ENCODE measurements at regions not wholly inside any gene's neighbourhood (a gene's known extent, or its start where the extent isn't known, plus 50 kb on each side); places are given as distances from the start of the nearest gene placed in this dataset.

DNA sequence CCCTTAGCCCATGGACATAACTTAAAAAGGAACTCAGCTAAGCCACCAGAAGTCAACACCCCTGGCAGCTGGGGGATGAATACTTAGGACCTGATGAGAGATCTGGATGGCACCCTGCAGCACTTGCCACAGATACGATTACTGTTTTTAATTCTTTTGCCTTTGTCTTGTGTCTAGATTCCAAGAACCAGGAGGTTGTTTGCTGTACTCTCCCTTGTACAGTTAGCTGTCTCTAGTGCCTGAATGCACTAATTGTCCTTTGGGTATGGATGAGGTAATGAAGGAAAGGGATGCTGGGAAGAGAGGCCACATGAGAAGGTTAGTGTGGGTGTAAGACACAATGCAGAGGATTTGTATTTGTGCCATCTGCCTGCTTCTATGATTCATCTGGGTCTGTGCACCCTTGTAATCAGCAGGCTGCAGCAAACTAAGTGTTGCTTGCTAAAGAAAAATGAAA, 385.8 kb downstream of the KCNRG start:
- in situ Hi-C loops (cut with HindIII; ENCODE audit: low sequenced_read_pairs) = no loop called here
- no peak overlapping the region for H3K4me3 ChIP-seq (ENCODE audit: low read depth, low read length)
- TF ChIP-seq, protein P1, sequence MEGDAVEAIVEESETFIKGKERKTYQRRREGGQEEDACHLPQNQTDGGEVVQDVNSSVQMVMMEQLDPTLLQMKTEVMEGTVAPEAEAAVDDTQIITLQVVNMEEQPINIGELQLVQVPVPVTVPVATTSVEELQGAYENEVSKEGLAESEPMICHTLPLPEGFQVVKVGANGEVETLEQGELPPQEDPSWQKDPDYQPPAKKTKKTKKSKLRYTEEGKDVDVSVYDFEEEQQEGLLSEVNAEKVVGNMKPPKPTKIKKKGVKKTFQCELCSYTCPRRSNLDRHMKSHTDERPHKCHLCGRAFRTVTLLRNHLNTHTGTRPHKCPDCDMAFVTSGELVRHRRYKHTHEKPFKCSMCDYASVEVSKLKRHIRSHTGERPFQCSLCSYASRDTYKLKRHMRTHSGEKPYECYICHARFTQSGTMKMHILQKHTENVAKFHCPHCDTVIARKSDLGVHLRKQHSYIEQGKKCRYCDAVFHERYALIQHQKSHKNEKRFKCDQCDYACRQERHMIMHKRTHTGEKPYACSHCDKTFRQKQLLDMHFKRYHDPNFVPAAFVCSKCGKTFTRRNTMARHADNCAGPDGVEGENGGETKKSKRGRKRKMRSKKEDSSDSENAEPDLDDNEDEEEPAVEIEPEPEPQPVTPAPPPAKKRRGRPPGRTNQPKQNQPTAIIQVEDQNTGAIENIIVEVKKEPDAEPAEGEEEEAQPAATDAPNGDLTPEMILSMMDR (IDR thresholded peaks at IDR 0.05; ENCODE audit: low read depth, low read length, missing control alignments) = no peak
- DNase-seq (ENCODE audit: low read depth) = no peak

DNA sequence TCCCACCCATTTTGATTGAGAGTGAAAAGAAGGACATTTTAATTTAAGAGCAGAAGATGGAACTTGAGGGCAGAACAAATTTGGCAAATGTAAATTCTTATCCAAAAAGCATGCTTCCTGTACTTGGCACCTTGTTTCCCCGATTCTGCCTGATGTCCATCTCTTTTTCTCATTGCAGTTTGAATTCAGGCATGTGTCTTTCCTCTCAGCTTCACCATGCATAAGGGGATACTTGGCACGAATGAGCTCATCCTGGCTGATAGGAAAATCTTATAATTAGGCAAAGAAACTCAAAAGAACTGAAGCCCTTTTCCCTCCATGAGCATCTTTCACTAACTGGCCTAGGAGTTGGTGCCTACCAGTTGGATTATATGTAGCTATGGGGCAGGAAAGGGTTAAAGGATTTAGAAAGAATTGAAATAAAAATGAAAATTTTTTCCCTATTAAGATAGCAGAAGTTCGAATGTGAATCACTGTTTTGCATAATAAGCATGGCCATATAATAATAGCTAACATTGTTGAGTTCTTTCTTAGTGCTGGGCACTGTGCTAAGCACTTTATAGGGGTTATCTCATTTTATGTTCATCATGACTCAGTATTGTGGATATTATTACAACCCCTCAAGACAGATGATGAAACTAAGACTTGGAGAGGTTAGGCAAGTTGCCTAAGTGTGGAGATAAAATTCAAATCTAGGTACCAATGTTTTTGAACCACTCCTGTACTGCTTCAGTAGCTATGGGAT, 386.6 kb downstream of the KCNRG start:
- TF ChIP-seq, protein P1 (IDR thresholded peaks at IDR 0.05; ENCODE audit: low read depth, low read length, missing control alignments) = no peak
- H3K4me3 ChIP-seq (ENCODE audit: low read depth, low read length) = no peak overlapping the region
- in situ Hi-C loops (cut with HindIII; ENCODE audit: low sequenced_read_pairs) = no loop called here
- DNase-seq (ENCODE audit: low read depth) = no peak

DNA sequence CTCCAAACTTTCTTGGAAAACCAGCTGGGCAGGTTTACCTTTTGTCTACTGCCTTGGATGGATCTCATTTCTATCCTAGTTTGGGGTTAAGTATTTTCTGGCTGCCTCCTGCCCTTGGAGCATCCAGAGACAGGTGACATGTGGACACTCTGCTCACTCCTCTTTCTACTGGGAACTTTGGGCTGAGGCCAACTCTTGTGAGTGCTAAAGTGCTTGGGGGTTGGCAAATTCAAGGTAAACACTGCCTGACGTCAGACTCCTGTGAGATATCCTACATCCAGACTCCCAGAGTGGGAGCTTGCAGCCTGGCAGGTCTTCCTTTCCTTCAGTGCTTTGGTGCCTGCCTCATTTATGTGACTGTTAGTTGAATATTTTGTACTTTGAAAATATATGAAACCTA, 388.1 kb downstream of the KCNRG start:
- in situ Hi-C loops (cut with HindIII; ENCODE audit: low sequenced_read_pairs) = no loop called here
- TF ChIP-seq, protein P1 (IDR thresholded peaks at IDR 0.05; ENCODE audit: low read depth, low read length, missing control alignments) = no peak
- DNase-seq (ENCODE audit: low read depth) = no peak
- H3K4me3 ChIP-seq (ENCODE audit: low read depth, low read length) = no peak overlapping the region

DNA sequence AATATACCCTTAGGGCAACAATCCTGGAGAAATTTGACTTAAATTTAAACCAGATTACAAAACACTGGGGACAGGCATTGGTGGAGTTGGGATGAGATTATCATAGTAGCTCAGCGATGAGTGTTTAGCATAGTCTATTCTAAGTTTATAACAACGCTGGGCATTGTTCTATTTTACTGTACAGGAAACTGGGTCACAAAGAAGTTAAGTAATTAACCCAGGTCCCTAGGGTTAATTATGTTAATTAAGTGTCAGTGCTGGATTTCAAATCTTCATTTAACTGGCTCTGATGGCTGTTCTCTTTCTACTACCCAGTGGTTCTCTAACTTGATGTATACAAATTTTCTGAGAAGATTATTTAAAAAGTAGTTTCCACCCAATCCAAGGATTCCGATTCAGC, 388.9 kb downstream of the KCNRG start:
- in situ Hi-C loops (cut with HindIII; ENCODE audit: low sequenced_read_pairs) = no loop called here
- DNase-seq (ENCODE audit: low read depth) = no peak
- no peak overlapping the region for H3K4me3 ChIP-seq (ENCODE audit: low read depth, low read length)
- TF ChIP-seq, protein P1 (IDR thresholded peaks at IDR 0.05; ENCODE audit: low read depth, low read length, missing control alignments) = no peak

DNA sequence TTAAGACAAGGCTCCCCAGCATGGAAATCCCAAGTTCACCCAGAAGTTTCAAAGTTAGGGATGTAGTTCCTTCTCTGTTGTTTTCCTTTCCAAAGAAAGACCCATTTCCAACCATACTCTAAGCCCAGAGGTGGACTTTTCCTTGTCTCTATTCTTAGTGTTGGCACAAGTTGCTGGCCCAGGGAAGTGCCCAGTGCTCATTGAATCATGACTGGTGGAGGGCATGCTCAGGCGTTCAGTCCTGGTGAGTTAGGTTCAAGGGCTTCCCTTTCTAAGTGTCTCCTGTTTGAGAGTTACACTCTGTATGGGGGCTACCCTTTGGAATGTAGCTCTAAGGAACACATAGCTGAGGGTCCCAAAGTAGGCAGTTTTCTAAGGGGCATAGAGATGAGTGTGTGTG, 389.5 kb downstream of the KCNRG start:
- in situ Hi-C loops (cut with HindIII; ENCODE audit: low sequenced_read_pairs) = no loop called here
- no peak for DNase-seq (ENCODE audit: low read depth)
- H3K4me3 ChIP-seq (ENCODE audit: low read depth, low read length) = no peak overlapping the region
- TF ChIP-seq, protein P1 (IDR thresholded peaks at IDR 0.05; ENCODE audit: low read depth, low read length, missing control alignments) = no peak

DNA sequence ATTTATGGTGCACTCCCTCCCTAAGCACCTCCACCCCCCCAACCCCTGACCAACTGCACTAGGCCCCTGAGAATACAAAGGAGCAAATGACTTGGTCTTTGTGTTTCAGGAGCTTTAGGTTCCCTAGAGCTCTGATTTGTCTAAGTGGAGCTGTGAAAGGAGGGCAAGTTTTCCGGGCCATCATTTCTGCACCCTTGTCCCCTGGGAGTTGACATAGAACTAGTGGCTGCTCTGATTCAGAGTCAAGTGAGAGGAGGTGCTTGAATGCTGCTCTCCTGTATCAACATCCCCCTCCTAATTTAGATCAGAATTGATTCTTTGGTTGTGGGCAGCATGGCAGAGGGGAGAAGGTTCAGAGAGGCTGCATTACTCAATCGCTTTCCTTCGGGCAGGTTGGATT, 391.6 kb downstream of the KCNRG start:
- TF ChIP-seq, protein P1 (IDR thresholded peaks at IDR 0.05; ENCODE audit: low read depth, low read length, missing control alignments) = no peak
- DNase-seq (ENCODE audit: low read depth) = no peak
- in situ Hi-C loops (cut with HindIII; ENCODE audit: low sequenced_read_pairs) = no loop called here
- H3K4me3 ChIP-seq (ENCODE audit: low read depth, low read length) = no peak overlapping the region

Data from astrocyte of the cerebellum (primary cell).